ENCODE measurements at regions not wholly inside any gene's neighbourhood (a gene's known extent, or its start where the extent isn't known, plus 50 kb on each side); places are given as distances from the start of the nearest gene placed in this dataset.

DNA sequence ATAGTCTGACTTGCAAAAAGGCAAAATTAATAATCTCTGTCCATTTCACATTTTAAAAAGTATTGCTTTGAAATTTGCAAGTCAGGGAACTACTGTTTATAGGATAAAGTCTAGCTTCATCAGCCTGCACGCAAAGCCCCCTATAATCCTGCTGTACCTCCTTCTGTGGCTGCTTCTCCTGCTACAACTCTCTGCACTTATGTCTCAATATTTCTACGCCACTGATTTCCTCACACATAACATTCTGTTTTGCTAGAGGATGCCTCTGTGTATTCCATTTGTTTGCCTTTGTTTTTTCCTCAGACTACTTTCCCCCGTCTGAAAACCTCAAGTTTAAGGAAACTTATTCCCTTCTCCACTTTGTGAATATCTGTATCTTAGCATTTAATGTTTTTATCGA lies 389.9 kb downstream of the RFC3 start:
- Histone ChIP-seq H3K9me3 (ENCODE audit: insufficient read depth, low read length, severe bottlenecking) (no peaks in the 10 kb centered on the region), H3K27ac (ENCODE audit: low read length) (no peak overlapping the region), H3K4me3 (ENCODE audit: low read depth in 1 of 2, low read length in 2 of 2) (no peak overlapping the region), H4K20me1 (ENCODE audit: insufficient read depth, low read length) (no peaks in the 10 kb centered on the region), H2AFZ (ENCODE audit: low read depth, low read length) (no peak overlapping the region), H3K27me3 (ENCODE audit: insufficient read depth, low read length, poor library complexity) (no peaks in the 10 kb centered on the region), H3K36me3 (ENCODE audit: insufficient read depth, low read length) (no peaks in the 10 kb centered on the region), H3K9ac (ENCODE audit: low read depth, low read length) (no peak overlapping the region), H3K4me2 (ENCODE audit: insufficient read depth, low read length) (no peak overlapping the region), H3K79me2 (ENCODE audit: insufficient read depth, low read length) (no peaks in the 10 kb centered on the region), H3K4me1 (ENCODE audit: insufficient read depth, low read length) (no peaks in the 10 kb centered on the region)
- no peak for TF ChIP-seq EZH2 (IDR thresholded peaks at IDR 0.05; ENCODE audit: borderline replicate concordance, low read depth, low read length, severe bottlenecking)
- TF ChIP-seq, protein P1, sequence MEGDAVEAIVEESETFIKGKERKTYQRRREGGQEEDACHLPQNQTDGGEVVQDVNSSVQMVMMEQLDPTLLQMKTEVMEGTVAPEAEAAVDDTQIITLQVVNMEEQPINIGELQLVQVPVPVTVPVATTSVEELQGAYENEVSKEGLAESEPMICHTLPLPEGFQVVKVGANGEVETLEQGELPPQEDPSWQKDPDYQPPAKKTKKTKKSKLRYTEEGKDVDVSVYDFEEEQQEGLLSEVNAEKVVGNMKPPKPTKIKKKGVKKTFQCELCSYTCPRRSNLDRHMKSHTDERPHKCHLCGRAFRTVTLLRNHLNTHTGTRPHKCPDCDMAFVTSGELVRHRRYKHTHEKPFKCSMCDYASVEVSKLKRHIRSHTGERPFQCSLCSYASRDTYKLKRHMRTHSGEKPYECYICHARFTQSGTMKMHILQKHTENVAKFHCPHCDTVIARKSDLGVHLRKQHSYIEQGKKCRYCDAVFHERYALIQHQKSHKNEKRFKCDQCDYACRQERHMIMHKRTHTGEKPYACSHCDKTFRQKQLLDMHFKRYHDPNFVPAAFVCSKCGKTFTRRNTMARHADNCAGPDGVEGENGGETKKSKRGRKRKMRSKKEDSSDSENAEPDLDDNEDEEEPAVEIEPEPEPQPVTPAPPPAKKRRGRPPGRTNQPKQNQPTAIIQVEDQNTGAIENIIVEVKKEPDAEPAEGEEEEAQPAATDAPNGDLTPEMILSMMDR (IDR thresholded peaks at IDR 0.05; ENCODE audit: borderline replicate concordance, extremely low read depth, low read length, poor library complexity, severe bottlenecking) = no peak
- DNase-seq (no peak), ATAC-seq (ENCODE audit: insufficient read depth, low read depth) (no peak)

DNA sequence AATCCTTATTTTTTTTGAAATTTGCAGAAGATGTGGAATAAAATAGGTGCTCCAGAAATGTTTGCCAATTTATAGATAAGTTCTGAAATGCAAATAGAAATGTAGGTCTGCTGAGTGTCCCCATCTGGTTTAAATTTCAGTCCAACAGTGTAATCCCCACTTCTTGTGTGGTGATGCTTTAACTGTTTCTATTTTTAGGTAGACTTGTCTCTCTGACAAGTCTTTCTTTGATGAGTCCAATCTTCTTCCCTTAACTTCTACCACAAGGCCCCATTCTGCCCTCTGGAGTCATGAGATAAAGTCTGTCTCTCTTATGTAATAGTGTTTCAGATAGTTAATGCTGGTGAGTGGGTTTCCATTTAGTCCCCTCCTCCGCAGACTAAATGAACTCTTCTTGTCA lies 390.4 kb downstream of the RFC3 start:
- TF ChIP-seq, protein P1 (IDR thresholded peaks at IDR 0.05; ENCODE audit: borderline replicate concordance, extremely low read depth, low read length, poor library complexity, severe bottlenecking) = no peak
- H3K4me1 ChIP-seq (ENCODE audit: insufficient read depth, low read length) = no peaks in the 10 kb centered on the region
- H3K9ac ChIP-seq (ENCODE audit: low read depth, low read length) = no peak overlapping the region
- H3K79me2 ChIP-seq (ENCODE audit: insufficient read depth, low read length) = no peaks in the 10 kb centered on the region
- H3K27me3 ChIP-seq (ENCODE audit: insufficient read depth, low read length, poor library complexity) = no peaks in the 10 kb centered on the region
- no peaks in the 10 kb centered on the region for H3K36me3 ChIP-seq (ENCODE audit: insufficient read depth, low read length)
- H3K27ac ChIP-seq (ENCODE audit: low read length) = no peak overlapping the region
- DNase-seq (no peak), ATAC-seq (ENCODE audit: insufficient read depth, low read depth) (no peak)
- H3K4me2 ChIP-seq (ENCODE audit: insufficient read depth, low read length) = no peak overlapping the region
- no peaks in the 10 kb centered on the region for H4K20me1 ChIP-seq (ENCODE audit: insufficient read depth, low read length)
- no peak overlapping the region for H3K4me3 ChIP-seq (ENCODE audit: low read depth in 1 of 2, low read length in 2 of 2)
- no peak overlapping the region for H2AFZ ChIP-seq (ENCODE audit: low read depth, low read length)
- H3K9me3 ChIP-seq (ENCODE audit: insufficient read depth, low read length, severe bottlenecking) = no peaks in the 10 kb centered on the region

DNA sequence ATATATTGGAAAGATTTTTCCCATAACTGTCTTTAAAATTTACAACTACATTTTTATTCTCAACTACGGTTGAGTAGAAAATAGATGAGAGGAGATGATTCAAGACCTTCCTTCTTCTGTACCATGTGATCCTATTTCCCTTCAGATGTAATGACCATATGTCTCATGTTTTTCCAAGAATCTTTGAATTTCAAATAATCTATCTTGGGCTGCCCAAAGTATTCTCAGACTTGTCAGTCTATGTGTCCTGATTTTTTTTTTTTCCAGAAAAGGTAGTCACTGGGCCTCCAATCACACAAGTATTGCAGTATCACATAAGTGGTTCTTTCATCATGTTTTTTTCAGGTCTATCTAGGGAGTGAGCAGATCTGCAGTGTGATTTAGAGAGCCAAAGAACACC lies 392.4 kb downstream of the RFC3 start:
- ATAC-seq (ENCODE audit: insufficient read depth, low read depth) = no peak

More for the DNA sequence above, 392.4 kb downstream of the RFC3 start:
- Histone ChIP-seq H3K36me3 (ENCODE audit: insufficient read depth, low read length) (no peaks in the 10 kb centered on the region), H3K9me3 (ENCODE audit: insufficient read depth, low read length, severe bottlenecking) (no peaks in the 10 kb centered on the region), H3K4me3 (ENCODE audit: low read depth in 1 of 2, low read length in 2 of 2) (no peak overlapping the region), H4K20me1 (ENCODE audit: insufficient read depth, low read length) (no peaks in the 10 kb centered on the region), H3K4me1 (ENCODE audit: insufficient read depth, low read length) (no peaks in the 10 kb centered on the region), H2AFZ (ENCODE audit: low read depth, low read length) (no peak overlapping the region), H3K9ac (ENCODE audit: low read depth, low read length) (no peak overlapping the region), H3K27me3 (ENCODE audit: insufficient read depth, low read length, poor library complexity) (no peaks in the 10 kb centered on the region), H3K79me2 (ENCODE audit: insufficient read depth, low read length) (no peaks in the 10 kb centered on the region), H3K27ac (ENCODE audit: low read length) (no peak overlapping the region), H3K4me2 (ENCODE audit: insufficient read depth, low read length) (no peak overlapping the region)
- DNase-seq = no peak
- TF ChIP-seq, protein P1 (IDR thresholded peaks at IDR 0.05; ENCODE audit: borderline replicate concordance, extremely low read depth, low read length, poor library complexity, severe bottlenecking) = no peak
- TF ChIP-seq EZH2 (IDR thresholded peaks at IDR 0.05; ENCODE audit: borderline replicate concordance, low read depth, low read length, severe bottlenecking) = no peak

Data from DND-41 (cell line).